ENCODE measurements at regions not wholly inside any gene's neighbourhood (a gene's known extent, or its start where the extent isn't known, plus 50 kb on each side); places are given as distances from the start of the nearest gene placed in this dataset.
"Not testable (repeated sequence)": the region's sequence is repeated elsewhere in the genome, so short reads cannot be mapped to it uniquely, and the experiment has no call there.

DNA sequence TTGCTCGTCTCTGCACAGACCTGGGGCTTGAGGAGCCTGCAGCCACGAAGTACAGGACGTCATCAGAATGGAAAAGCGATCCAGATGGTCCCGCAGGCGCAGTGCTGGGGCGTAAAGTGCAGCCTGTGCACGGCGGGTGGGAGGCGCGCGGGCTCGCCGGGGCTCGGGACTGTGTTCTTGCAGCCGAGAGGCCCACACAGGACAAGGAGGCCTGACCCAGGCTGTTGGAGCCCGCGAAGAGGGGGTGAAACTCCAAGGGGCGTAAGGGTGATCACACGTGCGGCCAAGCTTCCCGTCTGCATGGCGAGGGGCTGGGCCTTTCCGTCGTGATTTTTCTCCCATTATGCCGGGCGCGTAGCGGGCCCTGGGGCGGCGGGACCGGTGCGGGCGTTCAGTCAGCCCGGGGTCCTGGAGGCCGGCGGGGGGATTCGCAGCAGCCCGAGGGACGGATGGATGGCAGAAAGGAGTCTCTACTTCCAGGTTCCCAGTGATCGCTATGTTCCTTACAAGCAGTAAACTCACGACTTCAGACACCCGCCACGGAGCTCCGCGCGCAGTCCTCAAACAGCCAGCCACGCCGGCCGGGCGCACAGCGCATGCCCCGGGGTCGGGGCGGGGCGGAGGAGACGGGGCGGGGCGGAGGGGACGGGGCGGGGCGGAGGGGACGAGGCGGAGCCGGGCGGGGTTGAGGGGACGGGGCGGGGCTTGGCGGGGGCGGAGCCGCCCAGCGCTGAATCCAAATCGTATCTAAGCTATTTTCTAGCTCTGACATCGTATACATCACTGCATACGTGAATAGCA, 141.0 kb upstream of the KCNJ18 start:
- peak; percentile 74 for DNase-seq (ENCODE audit: low spot score)
- ATAC-seq (ENCODE audit: low read depth): peak; percentile 89
- peak overlapping the region; percentile 12 for H3K27ac ChIP-seq (ENCODE audit: poor library complexity, severe bottlenecking)
- TF ChIP-seq, protein P1, sequence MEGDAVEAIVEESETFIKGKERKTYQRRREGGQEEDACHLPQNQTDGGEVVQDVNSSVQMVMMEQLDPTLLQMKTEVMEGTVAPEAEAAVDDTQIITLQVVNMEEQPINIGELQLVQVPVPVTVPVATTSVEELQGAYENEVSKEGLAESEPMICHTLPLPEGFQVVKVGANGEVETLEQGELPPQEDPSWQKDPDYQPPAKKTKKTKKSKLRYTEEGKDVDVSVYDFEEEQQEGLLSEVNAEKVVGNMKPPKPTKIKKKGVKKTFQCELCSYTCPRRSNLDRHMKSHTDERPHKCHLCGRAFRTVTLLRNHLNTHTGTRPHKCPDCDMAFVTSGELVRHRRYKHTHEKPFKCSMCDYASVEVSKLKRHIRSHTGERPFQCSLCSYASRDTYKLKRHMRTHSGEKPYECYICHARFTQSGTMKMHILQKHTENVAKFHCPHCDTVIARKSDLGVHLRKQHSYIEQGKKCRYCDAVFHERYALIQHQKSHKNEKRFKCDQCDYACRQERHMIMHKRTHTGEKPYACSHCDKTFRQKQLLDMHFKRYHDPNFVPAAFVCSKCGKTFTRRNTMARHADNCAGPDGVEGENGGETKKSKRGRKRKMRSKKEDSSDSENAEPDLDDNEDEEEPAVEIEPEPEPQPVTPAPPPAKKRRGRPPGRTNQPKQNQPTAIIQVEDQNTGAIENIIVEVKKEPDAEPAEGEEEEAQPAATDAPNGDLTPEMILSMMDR (IDR thresholded peaks at IDR 0.05; ENCODE audit: poor library complexity, severe bottlenecking): no peak
- H3K4me1 ChIP-seq (ENCODE audit: insufficient read depth, poor library complexity, severe bottlenecking): peaks cover 11% of the 10 kb centered on the region
- no peaks in the 10 kb centered on the region for H3K9me3 ChIP-seq (ENCODE audit: severe bottlenecking)
- 0 out of 2 replicates have a peak, but pooled peaks cover 10% of the 10 kb centered on the region for H3K36me3 ChIP-seq (ENCODE audit: low read depth)
- peak overlapping the region; percentile 80 for H3K4me3 ChIP-seq (ENCODE audit: severe bottlenecking)
- no peaks in the 10 kb centered on the region for H3K27me3 ChIP-seq (ENCODE audit: insufficient read depth, poor library complexity, severe bottlenecking)

DNA sequence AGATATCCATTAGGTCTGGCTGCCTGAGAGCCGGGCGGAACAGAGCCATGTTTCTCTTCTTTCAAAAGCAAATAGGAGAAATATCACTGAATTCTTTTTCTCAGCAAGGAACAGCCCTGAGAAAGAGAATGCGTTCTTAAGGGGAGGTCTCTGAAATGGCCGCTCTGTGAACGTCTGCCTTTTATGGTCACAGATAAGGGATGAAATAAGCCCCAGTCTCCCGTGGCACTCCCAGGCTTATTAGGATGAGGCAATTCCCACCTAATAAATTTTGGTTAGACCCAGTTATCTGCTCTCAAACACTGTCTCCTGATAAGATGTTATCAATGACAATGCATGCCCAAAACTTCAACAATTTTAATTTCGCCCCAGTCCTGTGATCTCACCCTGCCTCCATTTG, 133.4 kb upstream of the KCNJ18 start:
- not testable (repeated sequence) for H3K9me3 ChIP-seq (ENCODE audit: severe bottlenecking); H3K36me3 ChIP-seq (ENCODE audit: low read depth); H3K27ac ChIP-seq (ENCODE audit: poor library complexity, severe bottlenecking); ATAC-seq (ENCODE audit: low read depth); H3K4me3 ChIP-seq (ENCODE audit: severe bottlenecking); H3K4me1 ChIP-seq (ENCODE audit: insufficient read depth, poor library complexity, severe bottlenecking); DNase-seq (ENCODE audit: low spot score); H3K27me3 ChIP-seq (ENCODE audit: insufficient read depth, poor library complexity, severe bottlenecking)

DNA sequence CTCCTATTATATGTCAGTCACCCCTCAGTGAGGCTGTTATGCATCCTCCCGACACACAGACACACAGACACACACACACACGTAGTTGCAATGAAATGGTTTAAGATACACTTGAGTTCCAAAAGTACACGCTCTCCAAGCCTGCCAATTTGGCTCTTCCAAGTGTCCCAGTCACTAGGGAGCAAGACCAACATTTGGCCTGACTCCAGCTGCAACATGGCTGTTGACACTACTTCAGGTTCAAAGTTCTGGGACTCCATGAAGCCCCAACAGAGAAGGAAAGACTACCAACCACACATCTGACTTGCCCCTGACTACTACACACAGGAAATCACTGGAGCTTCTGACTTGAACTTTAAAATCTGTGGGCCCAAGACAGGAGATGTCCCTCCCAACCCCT, 128.1 kb upstream of the KCNJ18 start:
- Histone ChIP-seq H3K27ac (ENCODE audit: poor library complexity, severe bottlenecking) (no peak overlapping the region), H3K4me3 (ENCODE audit: severe bottlenecking) (no peak overlapping the region), H3K36me3 (ENCODE audit: low read depth) (no peaks in the 10 kb centered on the region), H3K27me3 (ENCODE audit: insufficient read depth, poor library complexity, severe bottlenecking) (no peaks in the 10 kb centered on the region), H3K4me1 (ENCODE audit: insufficient read depth, poor library complexity, severe bottlenecking) (no peaks in the 10 kb centered on the region), H3K9me3 (ENCODE audit: severe bottlenecking) (no peaks in the 10 kb centered on the region)
- TF ChIP-seq, protein P1 (IDR thresholded peaks at IDR 0.05; ENCODE audit: poor library complexity, severe bottlenecking): no peak
- ATAC-seq (ENCODE audit: low read depth) (no peak), DNase-seq (ENCODE audit: low spot score) (no peak)

DNA sequence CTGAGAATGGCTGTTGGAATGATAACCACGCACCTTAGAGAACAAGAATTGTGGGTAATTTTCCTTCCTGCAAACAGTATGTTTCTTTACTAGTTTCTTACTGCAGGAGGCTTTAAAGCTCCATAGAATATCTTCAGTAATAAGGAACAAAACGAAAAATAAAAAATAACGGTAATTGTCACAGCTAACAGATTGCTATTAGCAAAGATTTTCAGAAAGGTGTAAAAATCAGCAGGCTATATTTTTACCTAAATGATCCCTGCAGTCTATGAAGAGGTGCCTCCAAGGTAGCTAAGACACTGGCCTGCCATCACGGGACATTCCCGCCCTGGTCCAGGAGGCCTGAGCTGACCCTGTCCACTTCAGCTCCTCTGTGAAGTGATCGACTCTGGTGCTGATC, 127.6 kb upstream of the KCNJ18 start:
- not testable (repeated sequence) for ATAC-seq (ENCODE audit: low read depth); H3K4me3 ChIP-seq (ENCODE audit: severe bottlenecking); H3K9me3 ChIP-seq (ENCODE audit: severe bottlenecking); H3K4me1 ChIP-seq (ENCODE audit: insufficient read depth, poor library complexity, severe bottlenecking); H3K27ac ChIP-seq (ENCODE audit: poor library complexity, severe bottlenecking); DNase-seq (ENCODE audit: low spot score); H3K27me3 ChIP-seq (ENCODE audit: insufficient read depth, poor library complexity, severe bottlenecking); H3K36me3 ChIP-seq (ENCODE audit: low read depth)

DNA sequence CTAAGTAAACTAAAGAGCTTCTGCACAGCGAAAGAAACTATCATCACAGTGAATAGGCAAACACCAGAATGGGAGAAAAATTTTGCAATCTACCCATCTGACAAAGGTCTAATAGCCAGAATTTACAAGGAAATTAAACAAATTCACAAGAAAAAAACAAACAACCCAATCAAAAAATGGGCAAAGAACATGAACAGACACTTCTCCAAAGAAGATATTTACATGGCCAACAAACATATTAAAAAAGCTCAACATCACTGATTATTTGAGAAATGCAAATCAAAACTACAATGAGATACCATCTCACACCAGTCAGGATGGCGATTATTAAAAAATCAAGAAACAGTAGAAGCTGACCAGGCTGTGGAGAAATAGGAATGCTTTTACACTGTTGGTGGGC, 121.9 kb upstream of the KCNJ18 start:
- not testable (repeated sequence) for H3K27ac ChIP-seq (ENCODE audit: poor library complexity, severe bottlenecking); H3K36me3 ChIP-seq (ENCODE audit: low read depth); ATAC-seq (ENCODE audit: low read depth); H3K27me3 ChIP-seq (ENCODE audit: insufficient read depth, poor library complexity, severe bottlenecking); H3K4me1 ChIP-seq (ENCODE audit: insufficient read depth, poor library complexity, severe bottlenecking); H3K9me3 ChIP-seq (ENCODE audit: severe bottlenecking); H3K4me3 ChIP-seq (ENCODE audit: severe bottlenecking); DNase-seq (ENCODE audit: low spot score)

DNA sequence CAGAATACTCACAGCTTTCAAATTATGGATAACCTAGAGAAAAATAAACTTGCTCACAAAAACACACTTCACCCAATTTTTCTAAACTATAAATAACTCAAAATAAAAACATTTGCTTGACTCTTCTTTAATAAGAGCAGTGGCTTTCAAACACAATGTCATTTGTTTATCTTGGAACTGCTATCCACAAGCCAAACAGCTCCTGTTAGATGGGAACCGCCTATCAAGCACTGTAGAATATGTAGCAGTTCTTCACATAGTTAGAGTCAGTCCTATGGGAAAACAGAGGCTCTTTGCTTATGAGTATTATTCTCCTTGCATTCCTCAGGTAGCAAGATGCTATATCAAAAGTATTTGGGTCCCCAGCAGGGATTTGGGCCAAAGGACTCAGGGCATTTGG, 120.2 kb upstream of the KCNJ18 start:
- H3K4me3 ChIP-seq (ENCODE audit: severe bottlenecking); H3K9me3 ChIP-seq (ENCODE audit: severe bottlenecking); H3K27ac ChIP-seq (ENCODE audit: poor library complexity, severe bottlenecking); ATAC-seq (ENCODE audit: low read depth); DNase-seq (ENCODE audit: low spot score); H3K27me3 ChIP-seq (ENCODE audit: insufficient read depth, poor library complexity, severe bottlenecking); H3K36me3 ChIP-seq (ENCODE audit: low read depth); H3K4me1 ChIP-seq (ENCODE audit: insufficient read depth, poor library complexity, severe bottlenecking): not testable (repeated sequence)

DNA sequence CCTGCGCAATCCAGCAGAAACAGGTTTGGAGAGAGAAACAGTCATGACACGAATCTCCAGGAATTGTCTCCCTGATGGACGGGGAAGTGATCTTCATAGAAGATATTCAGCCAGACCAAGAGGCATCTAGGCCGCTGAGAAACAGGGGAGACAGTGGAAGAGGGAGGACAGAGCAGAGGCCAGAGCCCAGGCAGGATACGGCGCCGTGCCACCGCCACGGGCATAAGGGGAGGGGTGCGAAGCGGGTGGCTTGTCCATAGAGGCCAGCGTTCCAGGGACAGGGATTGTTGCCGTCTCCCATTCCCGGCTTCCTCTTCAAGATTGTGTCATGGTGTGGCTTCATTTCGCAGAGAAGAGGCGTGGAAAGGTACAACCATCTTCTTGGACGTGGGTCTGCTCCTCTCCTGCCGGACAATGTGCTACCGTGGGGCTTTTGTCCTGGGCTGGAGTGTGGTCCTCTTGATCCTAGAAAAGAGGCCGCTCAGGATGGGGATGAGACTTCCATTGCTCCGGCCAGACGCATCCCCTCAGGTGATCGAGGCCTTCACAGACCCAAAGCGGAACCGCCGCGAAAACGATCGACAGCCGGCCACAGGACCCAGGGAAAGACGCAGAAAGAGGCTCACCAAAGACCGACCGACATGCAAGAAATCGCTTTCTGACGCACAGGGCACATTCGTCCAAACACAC, 118.9 kb upstream of the KCNJ18 start:
- not testable (repeated sequence) for ATAC-seq (ENCODE audit: low read depth); H3K4me3 ChIP-seq (ENCODE audit: severe bottlenecking); H3K27me3 ChIP-seq (ENCODE audit: insufficient read depth, poor library complexity, severe bottlenecking)

More for the DNA sequence above, 118.9 kb upstream of the KCNJ18 start:
- not testable (repeated sequence) for DNase-seq (ENCODE audit: low spot score); H3K9me3 ChIP-seq (ENCODE audit: severe bottlenecking); H3K36me3 ChIP-seq (ENCODE audit: low read depth); H3K27ac ChIP-seq (ENCODE audit: poor library complexity, severe bottlenecking); H3K4me1 ChIP-seq (ENCODE audit: insufficient read depth, poor library complexity, severe bottlenecking)
